Islet precursor cell (in vitro differentiated cells): ENCODE measurements at regions not wholly inside any gene's neighbourhood (a gene's known extent, or its start where the extent isn't known, plus 50 kb on each side); places are given as distances from the start of the nearest gene placed in this dataset.

ENCODE experiments used
- DNase-seq: peaks from one replicate; pipeline ENCODE4 v3.0.0-alpha.2; 2018

GRCh38 chr2:136167721-136168475 is 49.9 kb upstream of the CXCR4 start:
- no peak for DNase-seq
